ENCODE measurements at regions not wholly inside any gene's neighbourhood (a gene's known extent, or its start where the extent isn't known, plus 50 kb on each side); places are given as distances from the start of the nearest gene placed in this dataset.

GRCh38 chr10:53690524-53691240 is 918.1 kb upstream of the MBL2 start:
- H3K27ac ChIP-seq (ENCODE audit: insufficient read depth in 1 of 2, low read depth in 1 of 2, low read length in 2 of 2, poor library complexity in 1 of 2, severe bottlenecking in 2 of 2) = no peak overlapping the region
- 100% methylated on average over 3 of the region's 5 CpGs for WGBS (ENCODE audit: insufficient coverage)
- H3K4me1 ChIP-seq (ENCODE audit: control extremely low read depth in 1 of 4, control insufficient read depth in 4 of 4, insufficient read depth in 4 of 4, low read length in 3 of 4) = no peaks in the 10 kb centered on the region
- H3K4me3 ChIP-seq (ENCODE audit: control insufficient read depth in 1 of 7, extremely low read depth in 1 of 7, insufficient read depth in 4 of 7, low read depth in 2 of 7, low read length in 6 of 7) = no peak overlapping the region
- ChIA-PET CTCF (interaction anchor here (0.7 kb wide), 1 partner anchor 659 kb away, joined by 3 read pairs; no protein-coding TSS in a partner anchor), POLR2A (no interaction called here)
- no peaks in the 10 kb centered on the region for H3K27me3 ChIP-seq (replicated peaks in 2 of 5; ENCODE audit: control insufficient read depth in 4 of 5, insufficient read depth in 5 of 5, low read length in 4 of 5)
- no peaks in the 10 kb centered on the region for H3K36me3 ChIP-seq (ENCODE audit: control insufficient read depth in 4 of 4, insufficient read depth in 4 of 4, low read length in 3 of 4)
- no peak for DNase-seq
- H3K9me3 ChIP-seq (ENCODE audit: control extremely low read depth in 1 of 5, control insufficient read depth in 4 of 5, insufficient read depth in 2 of 5, low read depth in 1 of 5, low read length in 4 of 5) = no peaks in the 10 kb centered on the region

DNA sequence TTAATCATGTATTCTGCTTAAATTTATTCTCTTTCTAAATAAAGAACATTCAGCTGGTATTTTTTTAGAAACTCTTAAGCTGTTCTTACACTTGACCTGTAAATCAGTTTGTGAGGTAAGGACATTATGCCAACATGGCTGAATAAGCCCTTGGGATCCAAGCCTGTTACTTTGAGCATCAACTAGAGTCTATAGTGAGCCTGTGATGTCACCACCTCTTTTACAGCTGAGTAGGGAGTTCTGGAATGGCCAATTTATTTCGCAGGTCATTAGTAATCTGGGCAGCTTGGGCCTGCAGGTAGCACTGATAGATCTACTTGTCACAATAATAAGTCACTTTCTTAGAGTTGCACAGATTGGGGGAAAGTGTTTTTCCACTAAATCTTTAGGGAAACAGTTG is 915.2 kb upstream of the MBL2 start:
- H3K27ac ChIP-seq (ENCODE audit: insufficient read depth in 1 of 2, low read depth in 1 of 2, low read length in 2 of 2, poor library complexity in 1 of 2, severe bottlenecking in 2 of 2) = no peak overlapping the region
- ChIA-PET POLR2A (no interaction called here), CTCF (no interaction called here)
- H3K9me3 ChIP-seq (ENCODE audit: control extremely low read depth in 1 of 5, control insufficient read depth in 4 of 5, insufficient read depth in 2 of 5, low read depth in 1 of 5, low read length in 4 of 5) = no peaks in the 10 kb centered on the region
- H3K27me3 ChIP-seq (replicated peaks in 2 of 5; ENCODE audit: control insufficient read depth in 4 of 5, insufficient read depth in 5 of 5, low read length in 4 of 5) = no peaks in the 10 kb centered on the region
- no peaks in the 10 kb centered on the region for H3K4me1 ChIP-seq (ENCODE audit: control extremely low read depth in 1 of 4, control insufficient read depth in 4 of 4, insufficient read depth in 4 of 4, low read length in 3 of 4)
- H3K4me3 ChIP-seq (ENCODE audit: control insufficient read depth in 1 of 7, extremely low read depth in 1 of 7, insufficient read depth in 4 of 7, low read depth in 2 of 7, low read length in 6 of 7) = no peak overlapping the region
- no CpG with 5 or more reads among the region's 1 CpG for WGBS (ENCODE audit: insufficient coverage)
- DNase-seq = no peak
- no peaks in the 10 kb centered on the region for H3K36me3 ChIP-seq (ENCODE audit: control insufficient read depth in 4 of 4, insufficient read depth in 4 of 4, low read length in 3 of 4)

- no peaks in the 10 kb centered on the region for H3K9me3 ChIP-seq (ENCODE audit: control extremely low read depth in 1 of 5, control insufficient read depth in 4 of 5, insufficient read depth in 2 of 5, low read depth in 1 of 5, low read length in 4 of 5)
- ChIA-PET POLR2A (no interaction called here), CTCF (no interaction called here)
- no peaks in the 10 kb centered on the region for H3K4me1 ChIP-seq (ENCODE audit: control extremely low read depth in 1 of 4, control insufficient read depth in 4 of 4, insufficient read depth in 4 of 4, low read length in 3 of 4)
- no peak for DNase-seq
- WGBS (ENCODE audit: insufficient coverage) = 100% methylated on average over 2 of the region's 2 CpGs
- no peak overlapping the region for H3K4me3 ChIP-seq (ENCODE audit: control insufficient read depth in 1 of 7, extremely low read depth in 1 of 7, insufficient read depth in 4 of 7, low read depth in 2 of 7, low read length in 6 of 7)
- no peaks in the 10 kb centered on the region for H3K36me3 ChIP-seq (ENCODE audit: control insufficient read depth in 4 of 4, insufficient read depth in 4 of 4, low read length in 3 of 4)
- no peak overlapping the region for H3K27ac ChIP-seq (ENCODE audit: insufficient read depth in 1 of 2, low read depth in 1 of 2, low read length in 2 of 2, poor library complexity in 1 of 2, severe bottlenecking in 2 of 2)
- no peaks in the 10 kb centered on the region for H3K27me3 ChIP-seq (replicated peaks in 2 of 5; ENCODE audit: control insufficient read depth in 4 of 5, insufficient read depth in 5 of 5, low read length in 4 of 5)
These were observed 910.3 kb upstream of the MBL2 start for GRCh38 chr10:53682885-53683284.

GRCh38 chr10:53682458-53682857 is 909.9 kb upstream of the MBL2 start:
- Histone ChIP-seq H3K9me3 (ENCODE audit: control extremely low read depth in 1 of 5, control insufficient read depth in 4 of 5, insufficient read depth in 2 of 5, low read depth in 1 of 5, low read length in 4 of 5) (no peaks in the 10 kb centered on the region), H3K4me1 (ENCODE audit: control extremely low read depth in 1 of 4, control insufficient read depth in 4 of 4, insufficient read depth in 4 of 4, low read length in 3 of 4) (no peaks in the 10 kb centered on the region), H3K27me3 (replicated peaks in 2 of 5; ENCODE audit: control insufficient read depth in 4 of 5, insufficient read depth in 5 of 5, low read length in 4 of 5) (no peaks in the 10 kb centered on the region), H3K27ac (ENCODE audit: insufficient read depth in 1 of 2, low read depth in 1 of 2, low read length in 2 of 2, poor library complexity in 1 of 2, severe bottlenecking in 2 of 2) (no peak overlapping the region), H3K36me3 (ENCODE audit: control insufficient read depth in 4 of 4, insufficient read depth in 4 of 4, low read length in 3 of 4) (no peaks in the 10 kb centered on the region), H3K4me3 (ENCODE audit: control insufficient read depth in 1 of 7, extremely low read depth in 1 of 7, insufficient read depth in 4 of 7, low read depth in 2 of 7, low read length in 6 of 7) (no peak overlapping the region)
- ChIA-PET CTCF (no interaction called here), POLR2A (no interaction called here)
- WGBS (ENCODE audit: insufficient coverage) = 97% methylated on average over 7 of the region's 7 CpGs
- DNase-seq = no peak

DNA sequence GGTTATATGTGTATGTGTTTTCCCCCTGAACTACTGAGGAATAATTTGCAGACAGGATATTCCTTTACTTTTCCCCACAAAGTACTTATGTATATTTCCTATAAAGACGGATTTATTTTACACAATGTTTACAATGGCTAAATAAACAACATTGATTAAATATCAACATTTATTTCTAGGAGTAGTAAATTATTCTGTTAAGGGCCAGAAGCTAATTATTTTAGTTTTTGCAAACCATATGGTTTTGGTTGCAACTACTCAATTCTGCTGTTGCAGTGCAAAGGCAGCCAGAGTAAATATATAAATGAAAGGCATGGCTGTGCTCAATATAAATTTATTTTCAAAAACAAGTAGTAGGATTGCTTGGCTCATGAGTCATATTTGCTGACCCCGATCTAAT is 907.1 kb upstream of the MBL2 start:
- POLR2A ChIA-PET = no interaction called here
- Histone ChIP-seq H3K27ac (ENCODE audit: insufficient read depth in 1 of 2, low read depth in 1 of 2, low read length in 2 of 2, poor library complexity in 1 of 2, severe bottlenecking in 2 of 2) (no peak overlapping the region), H3K4me3 (ENCODE audit: control insufficient read depth in 1 of 7, extremely low read depth in 1 of 7, insufficient read depth in 4 of 7, low read depth in 2 of 7, low read length in 6 of 7) (no peak overlapping the region), H3K4me1 (ENCODE audit: control extremely low read depth in 1 of 4, control insufficient read depth in 4 of 4, insufficient read depth in 4 of 4, low read length in 3 of 4) (no peaks in the 10 kb centered on the region), H3K27me3 (replicated peaks in 2 of 5; ENCODE audit: control insufficient read depth in 4 of 5, insufficient read depth in 5 of 5, low read length in 4 of 5) (no peaks in the 10 kb centered on the region), H3K9me3 (ENCODE audit: control extremely low read depth in 1 of 5, control insufficient read depth in 4 of 5, insufficient read depth in 2 of 5, low read depth in 1 of 5, low read length in 4 of 5) (no peaks in the 10 kb centered on the region), H3K36me3 (ENCODE audit: control insufficient read depth in 4 of 4, insufficient read depth in 4 of 4, low read length in 3 of 4) (no peaks in the 10 kb centered on the region)
- DNase-seq = no peak
- WGBS (ENCODE audit: insufficient coverage) = no CpG with 5 or more reads among the region's 2 CpGs
- CTCF ChIA-PET = no interaction called here

DNA sequence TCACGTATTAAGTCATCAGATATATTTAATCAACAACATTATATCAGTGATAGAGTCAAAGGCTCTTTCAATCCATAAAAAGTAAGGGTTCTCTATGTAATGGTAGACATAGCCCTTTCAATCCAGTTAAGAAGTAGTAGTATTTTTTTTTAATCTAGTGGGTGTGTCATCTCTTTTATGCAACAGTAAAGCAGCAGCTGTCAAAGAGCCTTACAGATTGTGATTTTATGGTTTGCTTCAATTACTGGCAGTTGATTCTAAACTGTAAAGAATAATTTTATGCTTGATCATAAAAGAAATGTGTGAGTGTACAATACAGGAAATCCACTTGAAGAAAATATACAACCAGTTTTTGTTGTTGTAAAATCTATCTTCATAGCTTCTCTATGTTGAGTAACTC is 902.6 kb upstream of the MBL2 start:
- H3K27ac ChIP-seq (ENCODE audit: insufficient read depth in 1 of 2, low read depth in 1 of 2, low read length in 2 of 2, poor library complexity in 1 of 2, severe bottlenecking in 2 of 2) = no peak overlapping the region
- no peak overlapping the region for H3K4me3 ChIP-seq (ENCODE audit: control insufficient read depth in 1 of 7, extremely low read depth in 1 of 7, insufficient read depth in 4 of 7, low read depth in 2 of 7, low read length in 6 of 7)
- POLR2A ChIA-PET = no interaction called here
- no peaks in the 10 kb centered on the region for H3K27me3 ChIP-seq (replicated peaks in 2 of 5; ENCODE audit: control insufficient read depth in 4 of 5, insufficient read depth in 5 of 5, low read length in 4 of 5)
- CTCF ChIA-PET = no interaction called here
- no peak for DNase-seq
- H3K9me3 ChIP-seq (ENCODE audit: control extremely low read depth in 1 of 5, control insufficient read depth in 4 of 5, insufficient read depth in 2 of 5, low read depth in 1 of 5, low read length in 4 of 5) = peaks cover 0 to 4% (median 0%) of the 10 kb centered on the region in 5 experiments
- H3K4me1 ChIP-seq (ENCODE audit: control extremely low read depth in 1 of 4, control insufficient read depth in 4 of 4, insufficient read depth in 4 of 4, low read length in 3 of 4) = no peaks in the 10 kb centered on the region
- H3K36me3 ChIP-seq (ENCODE audit: control insufficient read depth in 4 of 4, insufficient read depth in 4 of 4, low read length in 3 of 4) = no peaks in the 10 kb centered on the region
- no CpG with 5 or more reads among the region's 1 CpG for WGBS (ENCODE audit: insufficient coverage)

GRCh38 chr10:53667063-53667462 is 894.5 kb upstream of the MBL2 start:
- Histone ChIP-seq H3K27ac (ENCODE audit: insufficient read depth in 1 of 2, low read depth in 1 of 2, low read length in 2 of 2, poor library complexity in 1 of 2, severe bottlenecking in 2 of 2) (no peak overlapping the region), H3K36me3 (ENCODE audit: control insufficient read depth in 4 of 4, insufficient read depth in 4 of 4, low read length in 3 of 4) (no peaks in the 10 kb centered on the region), H3K4me1 (ENCODE audit: control extremely low read depth in 1 of 4, control insufficient read depth in 4 of 4, insufficient read depth in 4 of 4, low read length in 3 of 4) (peaks cover 0 to 5% (median 2%) of the 10 kb centered on the region in 4 experiments), H3K9me3 (ENCODE audit: control extremely low read depth in 1 of 5, control insufficient read depth in 4 of 5, insufficient read depth in 2 of 5, low read depth in 1 of 5, low read length in 4 of 5) (peaks cover 0 to 16% (median 5%) of the 10 kb centered on the region in 5 experiments), H3K27me3 (replicated peaks in 2 of 5; ENCODE audit: control insufficient read depth in 4 of 5, insufficient read depth in 5 of 5, low read length in 4 of 5) (no peaks in the 10 kb centered on the region), H3K4me3 (ENCODE audit: control insufficient read depth in 1 of 7, extremely low read depth in 1 of 7, insufficient read depth in 4 of 7, low read depth in 2 of 7, low read length in 6 of 7) (no peak overlapping the region)
- no peak for DNase-seq
- ChIA-PET POLR2A (no interaction called here), CTCF (no interaction called here)
- 100% methylated on average over 1 of the region's 2 CpGs for WGBS (ENCODE audit: insufficient coverage)

Data from common myeloid progenitor, CD34-positive (primary cell).